ENCODE measurements at regions not wholly inside any gene's neighbourhood (a gene's known extent, or its start where the extent isn't known, plus 50 kb on each side); places are given as distances from the start of the nearest gene placed in this dataset.

GRCh38 chr20:39452583-39453340 is 490.6 kb downstream of the DHX35 start:
- TF ChIP-seq CTCF (IDR thresholded peaks at IDR 0.05; ENCODE audit: control insufficient read depth, extremely low read depth, insufficient read depth): no peak
- no peak overlapping the region for H3K4me3 ChIP-seq (ENCODE audit: low read depth, low read length)
- no peak for DNase-seq (ENCODE audit: low read depth)

- H3K4me3 ChIP-seq (ENCODE audit: low read depth, low read length): no peak overlapping the region
- no peak for TF ChIP-seq CTCF (IDR thresholded peaks at IDR 0.05; ENCODE audit: control insufficient read depth, extremely low read depth, insufficient read depth)
- no peak for DNase-seq (ENCODE audit: low read depth)
These were observed 489.2 kb downstream of the DHX35 start for GRCh38 chr20:39451386-39451785.

- no peak for DNase-seq (ENCODE audit: low read depth)
- TF ChIP-seq CTCF (IDR thresholded peaks at IDR 0.05; ENCODE audit: control insufficient read depth, extremely low read depth, insufficient read depth): no peak
- H3K4me3 ChIP-seq (ENCODE audit: low read depth, low read length): no peak overlapping the region
These were observed 484.3 kb downstream of the DHX35 start for GRCh38 chr20:39446397-39446796.

- TF ChIP-seq CTCF (IDR thresholded peaks at IDR 0.05; ENCODE audit: control insufficient read depth, extremely low read depth, insufficient read depth): no peak
- H3K4me3 ChIP-seq (ENCODE audit: low read depth, low read length): no peak overlapping the region
- no peak for DNase-seq (ENCODE audit: low read depth)
These were observed 483.0 kb downstream of the DHX35 start for GRCh38 chr20:39445095-39445494.

- no peak overlapping the region for H3K4me3 ChIP-seq (ENCODE audit: low read depth, low read length)
- DNase-seq (ENCODE audit: low read depth): no peak
- TF ChIP-seq CTCF (IDR thresholded peaks at IDR 0.05; ENCODE audit: control insufficient read depth, extremely low read depth, insufficient read depth): no peak
These were observed 471.3 kb downstream of the DHX35 start for GRCh38 chr20:39433466-39433865.

- TF ChIP-seq CTCF (IDR thresholded peaks at IDR 0.05; ENCODE audit: control insufficient read depth, extremely low read depth, insufficient read depth): no peak
These were observed 469.1 kb downstream of the DHX35 start for GRCh38 chr20:39431091-39431880.

More at GRCh38 chr20:39431091-39431880, 469.1 kb downstream of the DHX35 start:
- DNase-seq (ENCODE audit: low read depth): no peak
- H3K4me3 ChIP-seq (ENCODE audit: low read depth, low read length): no peak overlapping the region
